D341Med (cell line): ENCODE measurements at regions not wholly inside any gene's neighbourhood (a gene's known extent, or its start where the extent isn't known, plus 50 kb on each side); places are given as distances from the start of the nearest gene placed in this dataset.
"Not testable (repeated sequence)": the region's sequence is repeated elsewhere in the genome, so short reads cannot be mapped to it uniquely, and the experiment has no call there.

Source experiments
- DNase-seq: peaks from one replicate; pipeline ENCODE4 v3.0.0; 2012; ENCODE audit warnings: low spot score

GRCh38 chr7:130849604-130850003, 115.6 kb upstream of the KLF14 start:
- DNase-seq: no peak

- no peak for DNase-seq
These were observed 116.9 kb upstream of the KLF14 start for GRCh38 chr7:130850956-130851355.

- DNase-seq: no peak
These were observed 118.9 kb upstream of the KLF14 start for GRCh38 chr7:130852867-130853266.

- DNase-seq: no peak
These were observed 119.7 kb upstream of the KLF14 start for GRCh38 chr7:130853503-130854279.

- DNase-seq: no peak
These were observed 120.5 kb upstream of the KLF14 start for GRCh38 chr7:130854481-130854880.

- no peak for DNase-seq
These were observed 122.9 kb upstream of the KLF14 start for GRCh38 chr7:130856866-130857265.

- DNase-seq: not testable (repeated sequence)
These were observed 126.8 kb upstream of the KLF14 start for GRCh38 chr7:130860832-130861231.

- DNase-seq: peak; percentile 59
These were observed 131.6 kb upstream of the KLF14 start for GRCh38 chr7:130865408-130866236.

GRCh38 chr7:130867039-130867438, 133.0 kb upstream of the KLF14 start:
- DNase-seq: no peak

GRCh38 chr7:130867581-130868136, 133.7 kb upstream of the KLF14 start:
- no peak for DNase-seq

- no peak for DNase-seq
These were observed 134.1 kb upstream of the KLF14 start for GRCh38 chr7:130868139-130868538.

GRCh38 chr7:130869918-130870317, 135.9 kb upstream of the KLF14 start:
- no peak for DNase-seq

GRCh38 chr7:130872341-130872740, 138.3 kb upstream of the KLF14 start:
- no peak for DNase-seq

GRCh38 chr7:130872756-130873448, 138.9 kb upstream of the KLF14 start:
- no peak for DNase-seq

GRCh38 chr7:130874071-130874915, 140.3 kb upstream of the KLF14 start:
- DNase-seq: no peak

GRCh38 chr7:130875265-130875741, 141.3 kb upstream of the KLF14 start:
- DNase-seq: peak; percentile 83

GRCh38 chr7:130875901-130876300, 141.9 kb upstream of the KLF14 start:
- no peak for DNase-seq

GRCh38 chr7:130877236-130877990, 143.4 kb upstream of the KLF14 start:
- DNase-seq: no peak

- DNase-seq: no peak
These were observed 143.9 kb upstream of the KLF14 start for GRCh38 chr7:130877991-130878305.

GRCh38 chr7:130878785-130879184, 144.8 kb upstream of the KLF14 start:
- DNase-seq: no peak

- no peak for DNase-seq
These were observed 145.2 kb upstream of the KLF14 start for GRCh38 chr7:130879191-130879590.
